A549 (cell line): ENCODE measurements at regions not wholly inside any gene's neighbourhood (a gene's known extent, or its start where the extent isn't known, plus 50 kb on each side); places are given as distances from the start of the nearest gene placed in this dataset.

Experiments
- ATAC-seq, 2 experiments: fragments of 200-7000 bp in 1 of 2; fragments of >200 bp in 1 of 2; cut with Nextera tagmentation in 1 of 2; cut with Tn5 transposase in 1 of 2; 3 replicates each; pipeline versions ENCODE4 v1.8.0 to v1.9.1; 2018 to 2020; ENCODE audit warnings: mild to moderate bottlenecking in 1 of 2, moderate library complexity in 1 of 2
- CTCF ChIA-PET: fragments of 300-600 bp; sonication (Branson Sonifier 250); formaldehyde crosslinking; extraction: SDS; loops from one replicate; lab custom pipeline; 2021; ENCODE audit warnings: antibody characterized with exemption, inconsistent platforms; lab: Yijun Ruan, JAX
- POLR2A ChIA-PET: fragments of 350-600 bp; formaldehyde crosslinking; extraction: SDS; loops from one replicate; lab custom pipeline; 2021; ENCODE audit warnings: antibody characterized with exemption, inconsistent platforms; lab: Yijun Ruan, JAX
- DNase-seq, 2 experiments: peaks; one replicate each; pipeline versions ENCODE4 v3.0.0 to v3.0.0-alpha.2; 2011 to 2016; ENCODE audit warnings: low read depth in 1 of 2, low spot score in 1 of 2
- FAIRE-seq: peaks from 2 replicates; lab custom pipeline; 2011; peaks lifted over from hg19 to GRCh38; lab: Jason Lieb, UNC
- H3K27ac ChIP-seq, 2 experiments: fragments of >200 bp; sonication (Bioruptor Twin); formaldehyde crosslinking; 3 replicates each; pipeline ENCODE4 v1.5.1; 2016 to 2017
- H3K4me1 ChIP-seq: fragments of >200 bp; sonication (Bioruptor Twin); formaldehyde crosslinking; 3 replicates; pipeline ENCODE4 v1.6.1; 2016
- H3K4me2 ChIP-seq: fragments of >200 bp; sonication (Bioruptor Twin); formaldehyde crosslinking; 3 replicates; pipeline ENCODE4 v1.6.1; 2016
- H3K4me3 ChIP-seq: fragments of >200 bp; sonication (Bioruptor Twin); formaldehyde crosslinking; 3 replicates; pipeline ENCODE4 v1.5.1; 2016
- H3K9me3 ChIP-seq: fragments of >200 bp; sonication (Bioruptor Twin); formaldehyde crosslinking; 3 replicates; pipeline ENCODE4 v1.6.1; 2016
- CHD4 ChIP-seq: fragments of 200-600 bp; sonication (generic); IDR thresholded peaks from 2 replicates; pipeline ENCODE4 v1.6.1; 2016; ENCODE audit warnings: antibody characterized with exemption, mild to moderate bottlenecking, borderline replicate concordance
- EHF ChIP-seq: fragments of 250-450 bp; sonication (Bioruptor Pico); IDR thresholded peaks from 2 replicates; pipeline ENCODE4 v1.5.0; 2020; ENCODE audit warnings: mild to moderate bottlenecking
- EP300 ChIP-seq, 2 experiments: fragments of >200 bp; sonication (Bioruptor Twin); formaldehyde crosslinking; IDR thresholded peaks; 2 replicates in 1 of 2; 3 replicates in 1 of 2; pipeline ENCODE4 v1.6.1; 2016 to 2017
- FOSB ChIP-seq: fragments of 250-450 bp; sonication (Bioruptor Pico); IDR thresholded peaks from 2 replicates; pipeline ENCODE4 v1.5.0; 2020; ENCODE audit warnings: mild to moderate bottlenecking, moderate library complexity
- HDAC2 ChIP-seq: fragments of 200-600 bp; sonication (generic); IDR thresholded peaks from 2 replicates; pipeline ENCODE4 v1.6.1; 2016
- HEYL ChIP-seq: fragments of 250-450 bp; sonication (Bioruptor Pico); IDR thresholded peaks from 2 replicates; pipeline ENCODE4 v1.8.0; 2021; ENCODE audit warnings: mild to moderate bottlenecking, moderate library complexity
- HOXB13 ChIP-seq: fragments of 250-450 bp; sonication (Bioruptor Pico); IDR thresholded peaks from 2 replicates; pipeline ENCODE4 v1.5.0; 2020; ENCODE audit warnings: low read depth, mild to moderate bottlenecking, moderate library complexity
- KDM5A ChIP-seq: fragments of 200-600 bp; sonication (generic); IDR thresholded peaks from 2 replicates; pipeline ENCODE4 v1.6.1; 2016; ENCODE audit warnings: antibody characterized with exemption, mild to moderate bottlenecking
- MAFK ChIP-seq: fragments of 450-650 bp; IDR thresholded peaks from 2 replicates; pipeline ENCODE4 v1.6.1; 2014; ENCODE audit not compliant: partially characterized antibody
- POLR2AphosphoS2 ChIP-seq: conservative IDR thresholded peaks from 2 replicates; pipeline ENCODE4 v1.6.1; 2012; ENCODE audit warnings: low read length, improper control_type of control experiment, inconsistent platforms
- RAD21 ChIP-seq, 2 experiments: fragments of >200 bp in 1 of 2; sonication (Bioruptor Twin) in 1 of 2; formaldehyde crosslinking in 1 of 2; IDR thresholded peaks in 1 of 2; conservative IDR thresholded peaks in 1 of 2; 2 replicates in 1 of 2; 3 replicates in 1 of 2; pipeline ENCODE4 v1.6.1; 2012 to 2018; ENCODE audit warnings: inconsistent platforms in 1 of 2
- TFCP2L1 ChIP-seq: fragments of 250-450 bp; sonication (Bioruptor Pico); IDR thresholded peaks from 2 replicates; pipeline ENCODE4 v1.5.0; 2021; ENCODE audit warnings: mild to moderate bottlenecking
- ZC3H11A ChIP-seq: fragments of 450-650 bp; IDR thresholded peaks from 2 replicates; pipeline ENCODE4 v1.6.1; 2014; ENCODE audit warnings: antibody characterized with exemption, mild to moderate bottlenecking
- ZFP36 ChIP-seq: fragments of 450-650 bp; IDR thresholded peaks from 2 replicates; pipeline ENCODE4 v1.6.1; 2014; ENCODE audit warnings: borderline replicate concordance; ENCODE audit not compliant: partially characterized antibody
- WGBS: methylation state at CpG from one replicate; pipeline ENCODE4 v1.1.6; 2017; ENCODE audit errors: missing lambda C conversion rate; 5-methylcytosine and 5-hydroxymethylcytosine counted together
- TF ChIP-seq, protein P1 (sequence below): fragments of 450-650 bp; IDR thresholded peaks from 2 replicates; pipeline ENCODE4 v1.6.1; 2014; ENCODE audit warnings: antibody characterized with exemption
- TF ChIP-seq, protein P2 (sequence below): fragments of >200 bp; sonication (Bioruptor Twin); formaldehyde crosslinking; IDR thresholded peaks from 3 replicates; pipeline ENCODE4 v1.5.1; 2016
- TF ChIP-seq, protein P3 (sequence below): fragments of >200 bp; sonication (Bioruptor Twin); formaldehyde crosslinking; IDR thresholded peaks from 3 replicates; pipeline ENCODE4 v1.6.1; 2016

DNA sequence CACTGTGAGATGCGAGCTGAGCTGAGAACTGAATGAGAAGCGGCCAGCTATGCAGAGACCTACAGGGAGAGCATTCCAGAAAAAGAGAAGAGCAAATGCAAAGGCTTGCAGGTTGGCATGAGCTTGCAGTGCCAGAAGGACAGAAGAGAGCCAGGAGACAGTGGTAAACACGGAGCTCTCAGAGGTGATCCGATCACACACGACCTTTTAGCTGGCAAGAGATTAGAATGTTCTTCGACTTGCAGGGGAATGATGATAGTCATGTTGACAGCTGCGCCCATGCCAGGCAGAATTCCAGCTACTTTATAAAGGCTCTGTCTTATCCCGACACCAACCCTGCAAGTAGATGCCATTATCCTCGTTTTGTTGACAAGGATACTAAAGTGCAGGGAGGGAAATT lies 256.8 kb downstream of the VRK1 start:
- ChIA-PET POLR2A (no interaction called here), CTCF (no interaction called here)
- Histone ChIP-seq H3K4me1 (no peaks in the 10 kb centered on the region), H3K9me3 (no peaks in the 10 kb centered on the region), H3K4me2 (no peak overlapping the region), H3K27ac (no peak overlapping the region), H3K4me3 (no peak overlapping the region)
- DNase-seq (no peak), FAIRE-seq (no peak), ATAC-seq (no peak)
- TF ChIP-seq FOSB (CRISPR knock-in tag) = no peak
- TF ChIP-seq HOXB13 = no peak
- no peak for TF ChIP-seq TFCP2L1 (CRISPR knock-in tag)
- TF ChIP-seq MAFK = no peak
- TF ChIP-seq, protein P1, sequence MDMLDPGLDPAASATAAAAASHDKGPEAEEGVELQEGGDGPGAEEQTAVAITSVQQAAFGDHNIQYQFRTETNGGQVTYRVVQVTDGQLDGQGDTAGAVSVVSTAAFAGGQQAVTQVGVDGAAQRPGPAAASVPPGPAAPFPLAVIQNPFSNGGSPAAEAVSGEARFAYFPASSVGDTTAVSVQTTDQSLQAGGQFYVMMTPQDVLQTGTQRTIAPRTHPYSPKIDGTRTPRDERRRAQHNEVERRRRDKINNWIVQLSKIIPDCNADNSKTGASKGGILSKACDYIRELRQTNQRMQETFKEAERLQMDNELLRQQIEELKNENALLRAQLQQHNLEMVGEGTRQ = no peak
- no peak for TF ChIP-seq ZFP36
- TF ChIP-seq, protein P2, sequence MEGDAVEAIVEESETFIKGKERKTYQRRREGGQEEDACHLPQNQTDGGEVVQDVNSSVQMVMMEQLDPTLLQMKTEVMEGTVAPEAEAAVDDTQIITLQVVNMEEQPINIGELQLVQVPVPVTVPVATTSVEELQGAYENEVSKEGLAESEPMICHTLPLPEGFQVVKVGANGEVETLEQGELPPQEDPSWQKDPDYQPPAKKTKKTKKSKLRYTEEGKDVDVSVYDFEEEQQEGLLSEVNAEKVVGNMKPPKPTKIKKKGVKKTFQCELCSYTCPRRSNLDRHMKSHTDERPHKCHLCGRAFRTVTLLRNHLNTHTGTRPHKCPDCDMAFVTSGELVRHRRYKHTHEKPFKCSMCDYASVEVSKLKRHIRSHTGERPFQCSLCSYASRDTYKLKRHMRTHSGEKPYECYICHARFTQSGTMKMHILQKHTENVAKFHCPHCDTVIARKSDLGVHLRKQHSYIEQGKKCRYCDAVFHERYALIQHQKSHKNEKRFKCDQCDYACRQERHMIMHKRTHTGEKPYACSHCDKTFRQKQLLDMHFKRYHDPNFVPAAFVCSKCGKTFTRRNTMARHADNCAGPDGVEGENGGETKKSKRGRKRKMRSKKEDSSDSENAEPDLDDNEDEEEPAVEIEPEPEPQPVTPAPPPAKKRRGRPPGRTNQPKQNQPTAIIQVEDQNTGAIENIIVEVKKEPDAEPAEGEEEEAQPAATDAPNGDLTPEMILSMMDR = no peak
- TF ChIP-seq EP300 (IDR thresholded peaks at IDR 0.05) = no peak
- TF ChIP-seq ZC3H11A = no peak
- no peak for TF ChIP-seq HDAC2
- TF ChIP-seq EHF (CRISPR knock-in tag) = no peak
- WGBS = 37% methylated on average over 9 of the region's 9 CpGs

DNA sequence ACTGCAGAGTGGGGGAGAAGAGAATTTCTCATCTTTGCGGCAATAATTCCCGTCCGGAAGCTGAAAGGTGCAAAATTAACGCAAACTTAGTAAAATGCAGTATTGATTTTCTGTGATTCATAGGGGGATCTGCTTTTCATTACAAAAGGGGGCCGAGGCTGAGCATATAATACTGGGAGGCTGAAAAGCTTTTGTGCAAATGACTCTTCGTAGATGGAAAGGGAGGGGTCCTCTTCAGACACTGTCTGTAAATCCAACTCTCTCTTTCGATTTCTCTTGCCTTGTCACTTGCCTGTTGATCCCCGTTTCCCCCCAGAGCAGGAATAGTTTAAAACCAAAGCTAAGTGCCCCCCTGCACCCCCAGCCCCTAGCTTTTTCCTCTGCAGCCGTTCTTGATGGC lies 258.2 kb downstream of the VRK1 start:
- CTCF ChIA-PET = interaction anchor here (1.0 to 1.1 kb wide), 2 partner anchors 32 to 50 kb away, joined by 3 read pairs; no protein-coding TSS in a partner anchor

DNA sequence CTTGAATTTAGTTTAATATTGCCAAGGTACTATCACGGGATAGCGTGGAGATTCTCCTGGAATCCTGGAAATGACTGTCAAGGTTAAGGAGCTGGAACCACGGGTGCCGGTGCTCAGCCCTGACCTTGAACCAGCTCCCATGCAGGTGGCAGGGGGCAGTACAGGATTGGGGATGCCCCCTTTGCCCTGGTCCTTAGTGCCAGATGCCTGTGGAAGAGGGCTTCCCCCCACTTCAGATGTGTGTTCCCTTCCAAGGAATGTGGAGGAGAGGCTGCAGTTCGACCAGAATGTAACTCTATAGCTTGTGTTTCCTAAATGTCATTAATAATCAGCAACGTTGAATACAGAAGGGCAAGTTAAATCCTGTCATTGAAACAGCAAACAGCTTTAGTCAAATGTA lies 258.9 kb downstream of the VRK1 start:
- DNase-seq (no peak), FAIRE-seq (no peak), ATAC-seq (no peak)
- Histone ChIP-seq H3K4me1 (no peaks in the 10 kb centered on the region), H3K27ac (no peak overlapping the region), H3K4me3 (no peak overlapping the region), H3K9me3 (no peaks in the 10 kb centered on the region), H3K4me2 (no peak overlapping the region)
- WGBS = 22% methylated on average over 6 of the region's 6 CpGs
- TF ChIP-seq CHD4 = no peak
- 0 out of 5 replicates have a peak, but pooled peaks of 1 of the 2 experiments have one; percentile 16 for TF ChIP-seq RAD21 (conservative IDR thresholded peaks at IDR 0.05 in 1 of 2, IDR thresholded peaks at IDR 0.05 in 1 of 2)
- TF ChIP-seq, protein P3, sequence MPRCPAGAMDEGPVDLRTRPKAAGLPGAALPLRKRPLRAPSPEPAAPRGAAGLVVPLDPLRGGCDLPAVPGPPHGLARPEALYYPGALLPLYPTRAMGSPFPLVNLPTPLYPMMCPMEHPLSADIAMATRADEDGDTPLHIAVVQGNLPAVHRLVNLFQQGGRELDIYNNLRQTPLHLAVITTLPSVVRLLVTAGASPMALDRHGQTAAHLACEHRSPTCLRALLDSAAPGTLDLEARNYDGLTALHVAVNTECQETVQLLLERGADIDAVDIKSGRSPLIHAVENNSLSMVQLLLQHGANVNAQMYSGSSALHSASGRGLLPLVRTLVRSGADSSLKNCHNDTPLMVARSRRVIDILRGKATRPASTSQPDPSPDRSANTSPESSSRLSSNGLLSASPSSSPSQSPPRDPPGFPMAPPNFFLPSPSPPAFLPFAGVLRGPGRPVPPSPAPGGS = no peak
- TF ChIP-seq POLR2AphosphoS2 = no peak
- ChIA-PET POLR2A (no interaction called here), CTCF (interaction anchor here (1.0 kb wide), 1 partner anchor 31 kb away, joined by 3 read pairs; no protein-coding TSS in a partner anchor)

More for the DNA sequence above, 258.2 kb downstream of the VRK1 start:
- ATAC-seq (no peak), DNase-seq (no peak), FAIRE-seq (no peak)
- TF ChIP-seq KDM5A (no peak), HEYL (CRISPR knock-in tag) (no peak)
- POLR2A ChIA-PET = no interaction called here
- H3K9me3 ChIP-seq = no peaks in the 10 kb centered on the region
- no peak overlapping the region for H3K4me2 ChIP-seq
- no peak overlapping the region for H3K27ac ChIP-seq
- H3K4me1 ChIP-seq = no peaks in the 10 kb centered on the region
- 44% methylated on average over 9 of the region's 9 CpGs for WGBS
- H3K4me3 ChIP-seq = no peak overlapping the region
